Sigmoid colon (tissue), 4 donors: ENCODE measurements at regions not wholly inside any gene's neighbourhood (a gene's known extent, or its start where the extent isn't known, plus 50 kb on each side); places are given as distances from the start of the nearest gene placed in this dataset.

Experiments
- CTCF ChIP-seq, 4 experiments: fragments of 450-650 bp in 3 of 4; fragments of 200-600 bp in 1 of 4; IDR thresholded peaks; one replicate each; pipeline ENCODE4 v1.5.1; 2016 to 2019; ENCODE audit warnings: antibody characterized with exemption in 4 of 4, mild to moderate bottlenecking in 3 of 4, moderate library complexity in 2 of 4
- EP300 ChIP-seq, 4 donors: sonication (generic); formaldehyde crosslinking; IDR thresholded peaks; one replicate each; pipeline ENCODE4 v1.6.1; 2017; ENCODE audit warnings: antibody characterized with exemption in 4 of 4
- POLR2A ChIP-seq, 2 donors: fragments of 450-650 bp; IDR thresholded peaks; one replicate each; pipeline ENCODE4 v1.6.1; 2016; ENCODE audit warnings: antibody characterized with exemption in 2 of 2, mild to moderate bottlenecking in 2 of 2, moderate library complexity in 2 of 2
- POLR2AphosphoS5 ChIP-seq, 4 donors: sonication (generic); formaldehyde crosslinking; IDR thresholded peaks; one replicate each; pipeline ENCODE4 v1.6.1; 2017; ENCODE audit warnings: antibody characterized with exemption in 4 of 4

DNA sequence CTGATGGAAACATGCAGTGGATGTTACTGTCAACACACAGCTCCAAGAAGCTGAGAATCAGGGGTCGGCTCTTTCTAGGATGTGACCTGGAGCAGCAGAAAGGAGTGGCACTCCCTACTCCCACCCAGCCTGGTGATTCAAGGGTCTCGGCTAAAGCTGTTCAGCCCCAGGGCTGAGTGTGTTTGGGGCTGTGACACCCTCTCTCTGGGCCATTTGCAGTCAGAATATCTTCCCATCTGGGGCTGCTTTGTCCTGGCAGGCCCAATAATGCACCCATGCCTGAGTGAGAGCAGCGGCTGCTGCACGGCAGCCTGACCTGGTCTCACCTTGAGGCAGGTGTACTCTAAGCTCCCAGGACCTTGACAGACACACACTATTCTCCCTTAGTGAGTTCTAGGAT lies 52.5 kb upstream of the AJAP1 start:
- TF ChIP-seq POLR2A (IDR thresholded peaks at IDR 0.05) = no peak
- no peak for TF ChIP-seq CTCF (IDR thresholded peaks at IDR 0.05)
- TF ChIP-seq EP300 (IDR thresholded peaks at IDR 0.05) = no peak
- no peak for TF ChIP-seq POLR2AphosphoS5 (IDR thresholded peaks at IDR 0.05)
